SK-N-MC (cell line): ENCODE measurements at regions not wholly inside any gene's neighbourhood (a gene's known extent, or its start where the extent isn't known, plus 50 kb on each side); places are given as distances from the start of the nearest gene placed in this dataset.

Experiments used
- EZH2 ChIP-seq: fragments of 200-600 bp; sonication (generic); IDR thresholded peaks from one replicate; pipeline ENCODE4 v1.6.1; 2017; ENCODE audit warnings: antibody characterized with exemption
- FOXP2 ChIP-seq: optimal IDR thresholded peaks from 2 replicates; pipeline ENCODE3; 2011; ENCODE audit warnings: mild to moderate bottlenecking, moderate library complexity; ENCODE audit not compliant: insufficient read depth; ENCODE audit errors: extremely low read length, control extremely low read depth
- POLR2AphosphoS5 ChIP-seq: IDR thresholded peaks from 2 replicates; pipeline ENCODE4 v1.6.1; 2012; ENCODE audit warnings: mild to moderate bottlenecking, low read depth, low read length, borderline replicate concordance

- TF ChIP-seq POLR2AphosphoS5 = no peak
- no peak for TF ChIP-seq EZH2
- TF ChIP-seq FOXP2 = no peak
These were observed 1776.0 kb downstream of the LRRC4C start for GRCh38 chr11:39683288-39683950.
